ENCODE measurements at regions not wholly inside any gene's neighbourhood (a gene's known extent, or its start where the extent isn't known, plus 50 kb on each side); places are given as distances from the start of the nearest gene placed in this dataset.
"Not testable (repeated sequence)": the region's sequence is repeated elsewhere in the genome, so short reads cannot be mapped to it uniquely, and the experiment has no call there.

DNA sequence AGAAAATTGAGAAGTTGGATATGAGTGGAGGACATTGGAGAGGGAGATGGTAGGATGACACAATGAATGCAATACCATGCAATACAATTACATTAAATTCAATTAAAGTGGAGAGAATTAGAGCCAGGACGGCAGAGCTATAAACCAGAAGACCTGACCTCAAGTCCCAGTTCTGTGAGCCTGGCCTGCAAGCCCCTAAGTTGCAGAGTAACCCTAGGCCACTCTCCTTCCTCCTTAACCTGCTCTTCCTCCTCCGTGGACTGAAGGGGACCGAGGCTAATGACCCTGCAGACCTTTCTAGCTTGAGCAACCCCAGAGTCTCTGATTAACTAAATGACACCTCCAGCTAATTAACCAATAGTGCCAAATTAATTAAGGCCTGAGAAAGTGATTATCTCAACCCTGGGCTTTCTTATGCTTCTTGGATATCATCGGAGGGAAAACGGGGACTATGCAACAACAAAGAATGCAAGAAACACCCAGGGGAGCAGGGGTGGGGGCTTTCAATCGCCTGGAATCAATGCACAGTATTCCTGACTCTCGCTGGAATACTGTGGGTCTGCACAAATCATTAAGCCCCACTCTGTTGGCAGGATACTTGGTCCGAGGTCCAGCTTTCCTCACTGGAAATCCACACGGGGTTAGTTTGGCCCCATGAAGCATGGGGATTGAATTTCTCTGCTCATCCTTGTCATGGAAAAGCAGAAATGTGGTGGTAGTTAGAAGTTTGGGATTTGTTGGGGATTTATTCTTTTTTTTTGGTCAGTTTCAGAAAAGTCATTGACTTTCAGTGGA, 548.3 kb downstream of the MN1 start:
- Histone ChIP-seq H3K27me3 (replicated peaks; ENCODE audit: insufficient read depth) (no peaks in the 10 kb centered on the region), H3K4me3 (no peak overlapping the region), H3K9me3 (no peaks in the 10 kb centered on the region), H3K27ac (no peak overlapping the region), H3K4me1 (replicated peaks) (no peaks in the 10 kb centered on the region), H3K36me3 (no peaks in the 10 kb centered on the region)
- no peak for TF ChIP-seq POLR2A (IDR thresholded peaks at IDR 0.05)
- no peak for TF ChIP-seq POLR2AphosphoS5 (IDR thresholded peaks at IDR 0.05)
- TF ChIP-seq, protein P1, sequence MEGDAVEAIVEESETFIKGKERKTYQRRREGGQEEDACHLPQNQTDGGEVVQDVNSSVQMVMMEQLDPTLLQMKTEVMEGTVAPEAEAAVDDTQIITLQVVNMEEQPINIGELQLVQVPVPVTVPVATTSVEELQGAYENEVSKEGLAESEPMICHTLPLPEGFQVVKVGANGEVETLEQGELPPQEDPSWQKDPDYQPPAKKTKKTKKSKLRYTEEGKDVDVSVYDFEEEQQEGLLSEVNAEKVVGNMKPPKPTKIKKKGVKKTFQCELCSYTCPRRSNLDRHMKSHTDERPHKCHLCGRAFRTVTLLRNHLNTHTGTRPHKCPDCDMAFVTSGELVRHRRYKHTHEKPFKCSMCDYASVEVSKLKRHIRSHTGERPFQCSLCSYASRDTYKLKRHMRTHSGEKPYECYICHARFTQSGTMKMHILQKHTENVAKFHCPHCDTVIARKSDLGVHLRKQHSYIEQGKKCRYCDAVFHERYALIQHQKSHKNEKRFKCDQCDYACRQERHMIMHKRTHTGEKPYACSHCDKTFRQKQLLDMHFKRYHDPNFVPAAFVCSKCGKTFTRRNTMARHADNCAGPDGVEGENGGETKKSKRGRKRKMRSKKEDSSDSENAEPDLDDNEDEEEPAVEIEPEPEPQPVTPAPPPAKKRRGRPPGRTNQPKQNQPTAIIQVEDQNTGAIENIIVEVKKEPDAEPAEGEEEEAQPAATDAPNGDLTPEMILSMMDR (IDR thresholded peaks at IDR 0.05) = no peak
- no peak for DNase-seq (ENCODE audit: low spot score)
- WGBS = 95% methylated on average over 9 of the region's 9 CpGs
- intact Hi-C loops (cut with DNase I) = no loop called here

DNA sequence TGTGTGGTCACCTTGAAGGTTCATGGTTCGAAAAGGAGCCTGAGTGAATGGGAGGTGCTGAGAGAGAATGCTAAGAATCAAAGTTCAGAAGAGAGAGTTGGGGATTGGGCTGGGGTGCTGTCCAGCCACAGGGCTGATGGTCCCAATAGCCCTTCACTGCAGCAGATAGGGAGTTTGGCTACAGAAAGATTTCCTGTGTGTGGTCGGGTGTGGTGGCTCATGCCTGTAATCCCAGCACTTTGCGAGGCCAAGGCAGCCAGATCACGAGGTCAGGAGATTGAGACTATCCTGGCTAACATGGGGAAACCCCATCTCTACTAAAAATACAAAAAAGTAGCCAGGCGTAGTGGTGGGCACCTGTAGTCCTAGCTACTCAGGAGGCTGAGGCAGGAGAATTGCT, 547.5 kb downstream of the MN1 start:
- H3K27me3 ChIP-seq (replicated peaks; ENCODE audit: insufficient read depth); H3K27ac ChIP-seq; H3K4me3 ChIP-seq; intact Hi-C loops (cut with DNase I); H3K4me1 ChIP-seq (replicated peaks); H3K9me3 ChIP-seq; H3K36me3 ChIP-seq; DNase-seq (ENCODE audit: low spot score): not testable (repeated sequence)
- 92% methylated on average over 5 of the region's 5 CpGs for WGBS

DNA sequence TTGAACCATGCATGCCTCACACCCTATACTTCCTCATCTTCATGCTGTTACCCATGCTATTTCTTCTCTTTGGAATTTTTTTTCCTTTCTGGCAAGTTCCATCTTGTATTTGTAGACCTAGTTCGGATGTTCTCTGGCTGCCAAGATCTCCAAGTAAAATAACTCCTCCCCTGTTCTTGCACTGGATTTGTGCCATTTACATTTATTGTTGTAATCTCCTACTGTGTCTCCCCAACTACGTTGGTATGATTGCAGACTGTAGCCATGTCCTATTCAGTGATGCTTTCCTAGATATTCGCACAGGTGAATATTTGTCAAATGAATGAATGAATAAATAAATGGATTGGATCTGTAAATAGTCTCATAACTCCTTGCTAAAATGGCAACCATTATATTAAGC, 546.0 kb downstream of the MN1 start:
- DNase-seq (ENCODE audit: low spot score) = no peak
- no peak overlapping the region for H3K4me3 ChIP-seq
- no peaks in the 10 kb centered on the region for H3K9me3 ChIP-seq
- 55% methylated on average over 3 of the region's 3 CpGs for WGBS
- H3K27me3 ChIP-seq (replicated peaks; ENCODE audit: insufficient read depth) = peaks cover 5% of the 10 kb centered on the region
- TF ChIP-seq, protein P1 (IDR thresholded peaks at IDR 0.05) = no peak
- TF ChIP-seq POLR2AphosphoS5 (IDR thresholded peaks at IDR 0.05) = no peak
- no peak for TF ChIP-seq POLR2A (IDR thresholded peaks at IDR 0.05)
- no peaks in the 10 kb centered on the region for H3K36me3 ChIP-seq
- intact Hi-C loops (cut with DNase I) = no loop called here
- H3K27ac ChIP-seq = no peak overlapping the region
- no peaks in the 10 kb centered on the region for H3K4me1 ChIP-seq (replicated peaks)

- TF ChIP-seq POLR2AphosphoS5 (IDR thresholded peaks at IDR 0.05) = no peak
- TF ChIP-seq POLR2A (IDR thresholded peaks at IDR 0.05) = no peak
- TF ChIP-seq, protein P1 (IDR thresholded peaks at IDR 0.05) = no peak
- WGBS = 79% methylated on average over 5 of the region's 5 CpGs
- intact Hi-C loops (cut with DNase I) = no loop called here
- peaks cover 5% of the 10 kb centered on the region for H3K27me3 ChIP-seq (replicated peaks; ENCODE audit: insufficient read depth)
- no peaks in the 10 kb centered on the region for H3K4me1 ChIP-seq (replicated peaks)
- H3K9me3 ChIP-seq = no peaks in the 10 kb centered on the region
- DNase-seq (ENCODE audit: low spot score) = no peak
- H3K4me3 ChIP-seq = no peak overlapping the region
- no peaks in the 10 kb centered on the region for H3K36me3 ChIP-seq
- no peak overlapping the region for H3K27ac ChIP-seq
These were observed 543.6 kb downstream of the MN1 start for GRCh38 chr22:27257987-27258386.

- DNase-seq (ENCODE audit: low spot score) = no peak
- no peaks in the 10 kb centered on the region for H3K4me1 ChIP-seq (replicated peaks)
- no peak overlapping the region for H3K27ac ChIP-seq
- intact Hi-C loops (cut with DNase I) = no loop called here
- H3K4me3 ChIP-seq = no peak overlapping the region
- H3K36me3 ChIP-seq = no peaks in the 10 kb centered on the region
- H3K9me3 ChIP-seq = no peaks in the 10 kb centered on the region
- WGBS = 54% methylated on average over 9 of the region's 9 CpGs
- TF ChIP-seq, protein P1 (IDR thresholded peaks at IDR 0.05) = no peak
- TF ChIP-seq POLR2A (IDR thresholded peaks at IDR 0.05) (no peak), POLR2AphosphoS5 (IDR thresholded peaks at IDR 0.05) (no peak)
- H3K27me3 ChIP-seq (replicated peaks; ENCODE audit: insufficient read depth) = peaks cover 5% of the 10 kb centered on the region
These were observed 542.9 kb downstream of the MN1 start for GRCh38 chr22:27258616-27259172.

Data from prostate gland (tissue), 2 donors.